ENCODE measurements at regions not wholly inside any gene's neighbourhood (a gene's known extent, or its start where the extent isn't known, plus 50 kb on each side); places are given as distances from the start of the nearest gene placed in this dataset.

DNA sequence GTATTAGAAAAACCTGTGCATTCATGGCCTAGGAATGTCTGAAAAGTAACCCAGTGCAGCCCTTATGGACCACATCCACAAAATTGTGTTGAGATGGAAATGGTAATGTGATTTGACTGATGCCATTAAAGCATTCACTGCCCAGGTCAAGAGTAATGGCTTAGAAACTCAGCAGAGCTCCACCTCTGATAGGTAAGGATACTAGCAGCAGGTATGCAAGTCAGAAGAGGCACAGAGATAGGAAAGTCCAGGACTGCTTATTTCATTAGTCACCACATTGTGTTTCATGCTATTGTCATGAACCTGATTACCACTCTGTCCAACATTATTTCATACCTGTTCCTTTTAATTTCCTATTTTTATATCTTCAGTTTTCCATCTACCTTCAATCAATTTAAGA, 2042.2 kb downstream of the ARAP2 start:
- no peak for TF ChIP-seq POLR2A (IDR thresholded peaks at IDR 0.05)
- TF ChIP-seq, protein P1, sequence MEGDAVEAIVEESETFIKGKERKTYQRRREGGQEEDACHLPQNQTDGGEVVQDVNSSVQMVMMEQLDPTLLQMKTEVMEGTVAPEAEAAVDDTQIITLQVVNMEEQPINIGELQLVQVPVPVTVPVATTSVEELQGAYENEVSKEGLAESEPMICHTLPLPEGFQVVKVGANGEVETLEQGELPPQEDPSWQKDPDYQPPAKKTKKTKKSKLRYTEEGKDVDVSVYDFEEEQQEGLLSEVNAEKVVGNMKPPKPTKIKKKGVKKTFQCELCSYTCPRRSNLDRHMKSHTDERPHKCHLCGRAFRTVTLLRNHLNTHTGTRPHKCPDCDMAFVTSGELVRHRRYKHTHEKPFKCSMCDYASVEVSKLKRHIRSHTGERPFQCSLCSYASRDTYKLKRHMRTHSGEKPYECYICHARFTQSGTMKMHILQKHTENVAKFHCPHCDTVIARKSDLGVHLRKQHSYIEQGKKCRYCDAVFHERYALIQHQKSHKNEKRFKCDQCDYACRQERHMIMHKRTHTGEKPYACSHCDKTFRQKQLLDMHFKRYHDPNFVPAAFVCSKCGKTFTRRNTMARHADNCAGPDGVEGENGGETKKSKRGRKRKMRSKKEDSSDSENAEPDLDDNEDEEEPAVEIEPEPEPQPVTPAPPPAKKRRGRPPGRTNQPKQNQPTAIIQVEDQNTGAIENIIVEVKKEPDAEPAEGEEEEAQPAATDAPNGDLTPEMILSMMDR (IDR thresholded peaks at IDR 0.05 in 4 of 5, conservative IDR thresholded peaks at IDR 0.05 in 1 of 5), result no peak
